ENCODE measurements at regions not wholly inside any gene's neighbourhood (a gene's known extent, or its start where the extent isn't known, plus 50 kb on each side); places are given as distances from the start of the nearest gene placed in this dataset.

- DNase-seq, result no peak
Measured at GRCh38 chr12:100743060-100743459, 51.5 kb upstream of the ANO4 start.
